Vagina (tissue), 2 donors: ENCODE measurements at regions not wholly inside any gene's neighbourhood (a gene's known extent, or its start where the extent isn't known, plus 50 kb on each side); places are given as distances from the start of the nearest gene placed in this dataset.

ENCODE experiments used
- CTCF ChIP-seq, 3 experiments: fragments of 450-650 bp in 2 of 3; fragments of 200-600 bp in 1 of 3; sonication (generic) in 1 of 3; IDR thresholded peaks; one replicate each; pipeline ENCODE4 v1.5.1; 2017 to 2019; ENCODE audit warnings: antibody characterized with exemption in 3 of 3, mild to moderate bottlenecking in 2 of 3, moderate library complexity in 2 of 3
- POLR2A ChIP-seq, 2 donors: fragments of 450-650 bp; IDR thresholded peaks; one replicate each; pipeline ENCODE4 v1.6.1; 2017; ENCODE audit warnings: antibody characterized with exemption in 2 of 2, mild to moderate bottlenecking in 2 of 2, moderate library complexity in 2 of 2

DNA sequence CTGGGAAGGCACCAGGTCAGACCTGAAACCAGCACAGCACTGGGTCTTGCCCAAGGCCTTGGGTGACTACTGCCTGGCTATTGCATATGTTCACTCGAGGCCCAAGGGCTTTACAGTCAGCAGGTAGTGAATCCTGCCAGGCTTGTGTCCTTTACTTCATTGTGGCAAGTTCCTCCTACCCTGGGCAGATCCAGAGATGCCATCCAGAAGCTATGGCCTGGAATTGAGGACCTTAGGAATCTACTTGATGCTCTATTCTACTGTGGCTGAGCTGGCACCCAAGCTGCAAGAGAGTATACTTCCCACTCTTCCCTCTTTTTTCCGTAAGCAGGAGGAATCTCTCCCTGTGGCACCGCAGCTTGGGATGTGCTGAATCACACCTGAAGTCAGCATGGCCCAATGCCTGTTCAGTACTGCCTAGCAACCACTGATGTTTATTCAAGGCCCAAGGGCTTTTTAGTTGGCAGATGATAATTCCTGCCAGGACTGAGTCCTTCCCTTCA is 246.7 kb upstream of the CTBP2 start:
- TF ChIP-seq CTCF (IDR thresholded peaks at IDR 0.05) (no peak), POLR2A (IDR thresholded peaks at IDR 0.05) (no peak)
